HG03175 (cell line): ENCODE measurements at regions not wholly inside any gene's neighbourhood (a gene's known extent, or its start where the extent isn't known, plus 50 kb on each side); places are given as distances from the start of the nearest gene placed in this dataset.
"Not testable (repeated sequence)": the region's sequence is repeated elsewhere in the genome, so short reads cannot be mapped to it uniquely, and the experiment has no call there.

Experiments
- ATAC-seq: cut with Tn5 transposase; IDR thresholded peaks from one replicate; pipeline ENCODE4 v1.9.1; 2021; ENCODE audit warnings: mild to moderate bottlenecking, moderate library complexity; ENCODE audit not compliant: unreplicated experiment

- no peak for ATAC-seq
Measured at GRCh38 chrX:9372866-9373265, 92.0 kb upstream of the TBL1X start.

- no peak for ATAC-seq
Measured at GRCh38 chrX:9373789-9374188, 91.1 kb upstream of the TBL1X start.

- no peak for ATAC-seq
Measured at GRCh38 chrX:9374555-9374954, 90.3 kb upstream of the TBL1X start.

GRCh38 chrX:9376111-9376510 lies 88.7 kb upstream of the TBL1X start:
- no peak for ATAC-seq

GRCh38 chrX:9377216-9377615 lies 87.6 kb upstream of the TBL1X start:
- ATAC-seq = not testable (repeated sequence)

GRCh38 chrX:9378980-9379696 lies 85.7 kb upstream of the TBL1X start:
- ATAC-seq = no peak

GRCh38 chrX:9379697-9380551 lies 84.9 kb upstream of the TBL1X start:
- no peak for ATAC-seq

- ATAC-seq = no peak
Measured at GRCh38 chrX:9383655-9384054, 81.2 kb upstream of the TBL1X start.

GRCh38 chrX:9388450-9388849 lies 76.4 kb upstream of the TBL1X start:
- ATAC-seq = no peak

GRCh38 chrX:9390121-9390520 lies 74.7 kb upstream of the TBL1X start:
- no peak for ATAC-seq

GRCh38 chrX:9390693-9391368 lies 74.0 kb upstream of the TBL1X start:
- no peak for ATAC-seq

- no peak for ATAC-seq
Measured at GRCh38 chrX:9392445-9392844, 72.4 kb upstream of the TBL1X start.

- no peak for ATAC-seq
Measured at GRCh38 chrX:9393571-9393970, 71.3 kb upstream of the TBL1X start.

- ATAC-seq = no peak
Measured at GRCh38 chrX:9394212-9394611, 70.6 kb upstream of the TBL1X start.

GRCh38 chrX:9396930-9397329 lies 67.9 kb upstream of the TBL1X start:
- ATAC-seq = no peak

GRCh38 chrX:9401051-9401450 lies 63.8 kb upstream of the TBL1X start:
- no peak for ATAC-seq

GRCh38 chrX:9403374-9403773 lies 61.5 kb upstream of the TBL1X start:
- no peak for ATAC-seq

- not testable (repeated sequence) for ATAC-seq
Measured at GRCh38 chrX:9405635-9406034, 59.2 kb upstream of the TBL1X start.

GRCh38 chrX:9410889-9411288 lies 54.0 kb upstream of the TBL1X start:
- not testable (repeated sequence) for ATAC-seq

GRCh38 chrX:9411682-9412081 lies 53.2 kb upstream of the TBL1X start:
- not testable (repeated sequence) for ATAC-seq

- ATAC-seq = no peak
Measured at GRCh38 chrX:9414416-9414815, 50.4 kb upstream of the TBL1X start.
